DND-41 (cell line): ENCODE measurements at regions not wholly inside any gene's neighbourhood (a gene's known extent, or its start where the extent isn't known, plus 50 kb on each side); places are given as distances from the start of the nearest gene placed in this dataset.

Source experiments
- ATAC-seq: fragments of 200-7000 bp; cut with Tn5 transposase; 3 replicates; pipeline ENCODE4 v1.9.1; 2021; ENCODE audit warnings: low read depth; ENCODE audit not compliant: insufficient read depth
- DNase-seq: peaks from one replicate; pipeline ENCODE4 v3.0.0-alpha.2; 2020
- H2AFZ ChIP-seq: 2 replicates; pipeline ENCODE4 v1.6.0; 2012; ENCODE audit warnings: low read depth, low read length
- H3K27ac ChIP-seq: 2 replicates; pipeline ENCODE4 v1.5.1; 2012; ENCODE audit warnings: low read length, inconsistent platforms
- H3K27me3 ChIP-seq: fragments of 200-600 bp; sonication (generic); 2 replicates; pipeline ENCODE4 v1.6.0; 2012; ENCODE audit warnings: low read length, mild to moderate bottlenecking, inconsistent platforms; ENCODE audit not compliant: insufficient read depth, poor library complexity
- H3K36me3 ChIP-seq: 2 replicates; pipeline ENCODE4 v1.5.1; 2012; ENCODE audit warnings: low read length, inconsistent platforms; ENCODE audit not compliant: insufficient read depth
- H3K4me1 ChIP-seq: 2 replicates; pipeline ENCODE4 v1.5.1; 2012; ENCODE audit warnings: mild to moderate bottlenecking, low read length; ENCODE audit not compliant: insufficient read depth
- H3K4me2 ChIP-seq: 2 replicates; pipeline ENCODE4 v1.6.0; 2012; ENCODE audit warnings: mild to moderate bottlenecking, moderate library complexity, low read length, inconsistent platforms; ENCODE audit not compliant: insufficient read depth
- H3K4me3 ChIP-seq, 2 experiments: fragments of 200-600 bp in 1 of 2; shearing (Covaris generic) in 1 of 2; 2 replicates each; pipeline ENCODE4 v1.5.1; 2012 to 2016; ENCODE audit warnings: inconsistent platforms in 2 of 2, low read length in 2 of 2, mild to moderate bottlenecking in 2 of 2, low read depth in 1 of 2, moderate library complexity in 1 of 2
- H3K79me2 ChIP-seq: 2 replicates; pipeline ENCODE4 v1.6.0; 2012; ENCODE audit warnings: low read length, inconsistent platforms; ENCODE audit not compliant: insufficient read depth
- H3K9ac ChIP-seq: 2 replicates; pipeline ENCODE4 v1.6.0; 2012; ENCODE audit warnings: low read depth, mild to moderate bottlenecking, inconsistent platforms, low read length, moderate library complexity
- H3K9me3 ChIP-seq: 2 replicates; pipeline ENCODE4 v1.5.1; 2012; ENCODE audit warnings: low read length, moderate library complexity, mild to moderate bottlenecking, inconsistent platforms; ENCODE audit not compliant: insufficient read depth, severe bottlenecking
- H4K20me1 ChIP-seq: 2 replicates; pipeline ENCODE4 v1.6.0; 2012; ENCODE audit warnings: low read length; ENCODE audit not compliant: insufficient read depth
- CTCF ChIP-seq: IDR thresholded peaks from 2 replicates; pipeline ENCODE4 v1.5.1; 2012; ENCODE audit warnings: borderline replicate concordance, low read length, moderate library complexity, mild to moderate bottlenecking; ENCODE audit not compliant: poor library complexity, severe bottlenecking; ENCODE audit errors: extremely low read depth
- EZH2 ChIP-seq: IDR thresholded peaks from 3 replicates; pipeline ENCODE4 v1.6.1; 2012; ENCODE audit warnings: borderline replicate concordance, low read depth, mild to moderate bottlenecking, moderate library complexity, low read length, inconsistent platforms; ENCODE audit not compliant: severe bottlenecking

- H3K27ac ChIP-seq, result no peak overlapping the region
- TF ChIP-seq CTCF (no peak), EZH2 (no peak)
- no peak overlapping the region for H2AFZ ChIP-seq
- no peak for DNase-seq
- H3K4me3 ChIP-seq, result no peak overlapping the region
- H3K9ac ChIP-seq, result no peak overlapping the region
- peaks cover 27% of the 10 kb centered on the region for H3K27me3 ChIP-seq
- no peaks in the 10 kb centered on the region for H3K79me2 ChIP-seq
- no peaks in the 10 kb centered on the region for H3K36me3 ChIP-seq
- no peaks in the 10 kb centered on the region for H3K9me3 ChIP-seq
- ATAC-seq, result no peak
- H3K4me2 ChIP-seq, result no peak overlapping the region
- no peaks in the 10 kb centered on the region for H4K20me1 ChIP-seq
- no peaks in the 10 kb centered on the region for H3K4me1 ChIP-seq
Observed at GRCh38 chr2:242051463-242051862, 181.9 kb downstream of the RTP5 start.

- H3K9me3 ChIP-seq, result no peaks in the 10 kb centered on the region
- no peak overlapping the region for H3K27ac ChIP-seq
- TF ChIP-seq CTCF (no peak), EZH2 (no peak)
- no peaks in the 10 kb centered on the region for H3K4me1 ChIP-seq
- H3K36me3 ChIP-seq, result no peaks in the 10 kb centered on the region
- ATAC-seq, result no peak
- no peak overlapping the region for H3K4me3 ChIP-seq
- no peak overlapping the region for H2AFZ ChIP-seq
- H3K27me3 ChIP-seq, result peaks cover 36% of the 10 kb centered on the region
- DNase-seq, result no peak
- H4K20me1 ChIP-seq, result no peaks in the 10 kb centered on the region
- H3K9ac ChIP-seq, result no peak overlapping the region
- H3K79me2 ChIP-seq, result no peaks in the 10 kb centered on the region
- H3K4me2 ChIP-seq, result no peak overlapping the region
Observed at GRCh38 chr2:242052421-242052820, 182.9 kb downstream of the RTP5 start.

- no peaks in the 10 kb centered on the region for H3K36me3 ChIP-seq
- H3K4me1 ChIP-seq, result no peaks in the 10 kb centered on the region
- ATAC-seq (no peak), DNase-seq (no peak)
- TF ChIP-seq CTCF (no peak), EZH2 (no peak)
- no peak overlapping the region for H3K27ac ChIP-seq
- H2AFZ ChIP-seq, result no peak overlapping the region
- peaks cover 50% of the 10 kb centered on the region for H3K27me3 ChIP-seq
- H3K4me3 ChIP-seq, result no peak overlapping the region
- H3K9me3 ChIP-seq, result no peaks in the 10 kb centered on the region
- no peak overlapping the region for H3K9ac ChIP-seq
- no peaks in the 10 kb centered on the region for H3K79me2 ChIP-seq
- no peak overlapping the region for H3K4me2 ChIP-seq
- peaks cover 2% of the 10 kb centered on the region; the same call in 1 of the 2 replicates for H4K20me1 ChIP-seq
Observed at GRCh38 chr2:242053921-242054320, 184.4 kb downstream of the RTP5 start.

DNA sequence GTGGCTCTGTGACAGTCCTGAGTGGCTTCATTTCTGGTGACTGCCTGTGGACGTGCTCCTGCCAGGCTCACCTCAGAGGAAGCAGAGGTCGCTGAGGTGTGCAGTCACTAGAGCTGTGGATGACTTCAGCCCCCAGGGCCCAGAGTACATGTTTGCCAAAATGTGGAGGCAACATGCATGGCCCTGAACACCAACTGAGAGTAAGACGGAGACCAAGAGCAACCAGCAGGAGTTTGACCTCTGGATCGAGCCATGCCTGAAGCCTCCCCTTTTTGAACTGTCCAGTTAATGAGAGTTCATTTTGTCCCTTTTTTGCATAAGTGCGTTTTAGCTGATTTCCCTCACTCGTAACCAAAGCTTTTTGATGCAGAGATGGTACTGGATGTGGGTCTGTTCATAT lies 184.9 kb downstream of the RTP5 start:
- no peak for ATAC-seq
- H4K20me1 ChIP-seq, result peaks cover 2% of the 10 kb centered on the region; the same call in 1 of the 2 replicates
- DNase-seq, result no peak

More for the DNA sequence above, 184.9 kb downstream of the RTP5 start:
- Histone ChIP-seq H3K9ac (no peak overlapping the region), H2AFZ (no peak overlapping the region), H3K27me3 (peaks cover 50% of the 10 kb centered on the region), H3K79me2 (no peaks in the 10 kb centered on the region), H3K36me3 (no peaks in the 10 kb centered on the region), H3K4me3 (no peak overlapping the region), H3K27ac (no peak overlapping the region), H3K4me1 (no peaks in the 10 kb centered on the region), H3K4me2 (no peak overlapping the region), H3K9me3 (no peaks in the 10 kb centered on the region)
- no peak for TF ChIP-seq EZH2
- no peak for TF ChIP-seq CTCF
